Ishikawa (cell line): ENCODE measurements at regions not wholly inside any gene's neighbourhood (a gene's known extent, or its start where the extent isn't known, plus 50 kb on each side); places are given as distances from the start of the nearest gene placed in this dataset.

Experiments used
- CEBPB ChIP-seq: IDR thresholded peaks from 2 replicates; pipeline ENCODE4 v1.6.1; 2012
- CREB1 ChIP-seq: IDR thresholded peaks from 2 replicates; pipeline ENCODE4 v1.6.1; 2012; ENCODE audit warnings: low read depth
- EGR1 ChIP-seq: IDR thresholded peaks from 2 replicates; pipeline ENCODE4 v1.6.1; 2012
- EP300 ChIP-seq: IDR thresholded peaks from 2 replicates; pipeline ENCODE4 v1.6.1; 2012; ENCODE audit warnings: borderline replicate concordance
- FOXM1 ChIP-seq: IDR thresholded peaks from 2 replicates; pipeline ENCODE4 v1.6.1; 2012; ENCODE audit warnings: low read depth, borderline replicate concordance
- MAX ChIP-seq: IDR thresholded peaks from 2 replicates; pipeline ENCODE4 v1.6.1; 2012
- NFIC ChIP-seq: IDR thresholded peaks from 2 replicates; pipeline ENCODE4 v1.6.1; 2012
- RAD21 ChIP-seq: IDR thresholded peaks from 2 replicates; pipeline ENCODE4 v1.6.1; 2012; ENCODE audit warnings: low read depth
- REST ChIP-seq: IDR thresholded peaks from 2 replicates; pipeline ENCODE4 v1.6.1; 2012; ENCODE audit warnings: low read depth, mild to moderate bottlenecking
- TAF1 ChIP-seq: IDR thresholded peaks from 2 replicates; pipeline ENCODE4 v1.6.1; 2012; ENCODE audit warnings: low read depth, mild to moderate bottlenecking
- TCF12 ChIP-seq: IDR thresholded peaks from 2 replicates; pipeline ENCODE4 v1.6.1; 2012; ENCODE audit warnings: low read depth
- TEAD4 ChIP-seq: IDR thresholded peaks from 2 replicates; pipeline ENCODE4 v1.6.1; 2012
- USF1 ChIP-seq: IDR thresholded peaks from 2 replicates; pipeline ENCODE4 v1.6.1; 2012
- YY1 ChIP-seq: IDR thresholded peaks from 2 replicates; pipeline ENCODE4 v1.6.1; 2012; ENCODE audit warnings: low read depth
- ZBTB7A ChIP-seq: IDR thresholded peaks from 2 replicates; pipeline ENCODE4 v1.6.1; 2012; ENCODE audit warnings: low read depth

GRCh38 chr3:178474526-178474925, 61.7 kb upstream of the KCNMB2 start:
- TF ChIP-seq RAD21 (no peak), CREB1 (no peak), USF1 (no peak), EGR1 (no peak), FOXM1 (no peak), YY1 (no peak), TEAD4 (no peak), TAF1 (no peak), TCF12 (no peak), EP300 (no peak), MAX (no peak), CEBPB (no peak), REST (no peak), ZBTB7A (no peak), NFIC (no peak)

- TF ChIP-seq TEAD4 (no peak), CREB1 (no peak), TCF12 (no peak), YY1 (no peak), NFIC (no peak), RAD21 (no peak), MAX (no peak), TAF1 (no peak), CEBPB (no peak), FOXM1 (no peak)
These were observed 61.2 kb upstream of the KCNMB2 start for GRCh38 chr3:178475062-178475461.

- TF ChIP-seq MAX, result no peak
- no peak for TF ChIP-seq YY1
- TF ChIP-seq REST, result no peak
- no peak for TF ChIP-seq TEAD4
- TF ChIP-seq EGR1, result no peak
These were observed 59.4 kb upstream of the KCNMB2 start for GRCh38 chr3:178476886-178477285.

GRCh38 chr3:178479446-178479845, 56.8 kb upstream of the KCNMB2 start:
- TF ChIP-seq CEBPB, result no peak
- TF ChIP-seq EGR1, result no peak
- TF ChIP-seq TEAD4, result no peak
- TF ChIP-seq ZBTB7A, result no peak
- no peak for TF ChIP-seq REST
- no peak for TF ChIP-seq CREB1
- TF ChIP-seq TCF12, result no peak
- no peak for TF ChIP-seq MAX
- no peak for TF ChIP-seq USF1
- no peak for TF ChIP-seq TAF1
- no peak for TF ChIP-seq NFIC
- TF ChIP-seq FOXM1, result no peak
- TF ChIP-seq RAD21, result no peak
- TF ChIP-seq EP300, result no peak
- TF ChIP-seq YY1, result no peak
